ENCODE measurements at regions not wholly inside any gene's neighbourhood (a gene's known extent, or its start where the extent isn't known, plus 50 kb on each side); places are given as distances from the start of the nearest gene placed in this dataset.
A peak's percentile ranks its signal among the peaks of the same experiment; 100 is the strongest.
"Not testable (repeated sequence)": the region's sequence is repeated elsewhere in the genome, so short reads cannot be mapped to it uniquely, and the experiment has no call there.

GRCh38 chr16:29355339-29356059, 51.0 kb downstream of the NPIPB11 start:
- H3K36me3 ChIP-seq, H3K27me3 ChIP-seq, H3K4me3 ChIP-seq, H3K4me1 ChIP-seq, ATAC-seq, H3K9me3 ChIP-seq, H3K27ac ChIP-seq: not testable (repeated sequence)
- WGBS, 2 donors (ENCODE audit: low coverage in 1 of 2) = 85 to 100% methylated on average over 6 of the region's 23 CpGs

- ATAC-seq = peak; percentile 86
Measured at GRCh38 chr16:29354449-29354848, 52.1 kb downstream of the NPIPB11 start.

DNA sequence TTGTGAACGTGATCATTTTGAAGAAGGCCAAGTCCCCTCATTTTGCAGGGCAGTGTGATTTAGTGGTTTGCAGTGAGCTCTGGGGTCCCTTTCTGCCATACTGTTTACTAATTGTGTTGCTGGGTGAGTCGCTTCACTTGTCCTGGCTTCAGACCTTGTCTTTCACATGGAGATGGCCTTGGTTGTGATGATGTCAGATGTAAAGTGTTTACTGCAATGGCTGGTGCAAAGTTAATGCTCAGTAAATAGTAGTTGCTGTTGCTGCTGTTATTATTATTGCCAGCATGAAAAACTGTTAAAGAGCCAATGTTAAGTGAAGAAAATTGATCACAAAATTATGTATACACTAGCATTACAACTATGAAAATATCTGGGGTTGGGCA, 53.9 kb downstream of the NPIPB11 start:
- 80 to 100% methylated on average over 1 of the region's 2 CpGs for WGBS, 2 donors (ENCODE audit: low coverage in 1 of 2)
- H3K4me3 ChIP-seq, H3K27me3 ChIP-seq, H3K27ac ChIP-seq, H3K9me3 ChIP-seq, H3K4me1 ChIP-seq, H3K36me3 ChIP-seq, ATAC-seq: not testable (repeated sequence)

More at GRCh38 chr16:29354449-29354848, 52.1 kb downstream of the NPIPB11 start:
- WGBS, 2 donors (ENCODE audit: low coverage in 1 of 2) = 58 to 73% methylated on average over 2 of the region's 5 CpGs
- not testable (repeated sequence) for H3K4me3 ChIP-seq, H3K27ac ChIP-seq, H3K4me1 ChIP-seq, H3K36me3 ChIP-seq, H3K9me3 ChIP-seq, H3K27me3 ChIP-seq

GRCh38 chr16:29351970-29352616, 54.4 kb downstream of the NPIPB11 start:
- not testable (repeated sequence) for H3K4me1 ChIP-seq, H3K36me3 ChIP-seq, ATAC-seq, H3K4me3 ChIP-seq, H3K27me3 ChIP-seq, H3K9me3 ChIP-seq, H3K27ac ChIP-seq
- WGBS, 2 donors (ENCODE audit: low coverage in 1 of 2) = no CpG with 5 or more reads among the region's 9 CpGs

DNA sequence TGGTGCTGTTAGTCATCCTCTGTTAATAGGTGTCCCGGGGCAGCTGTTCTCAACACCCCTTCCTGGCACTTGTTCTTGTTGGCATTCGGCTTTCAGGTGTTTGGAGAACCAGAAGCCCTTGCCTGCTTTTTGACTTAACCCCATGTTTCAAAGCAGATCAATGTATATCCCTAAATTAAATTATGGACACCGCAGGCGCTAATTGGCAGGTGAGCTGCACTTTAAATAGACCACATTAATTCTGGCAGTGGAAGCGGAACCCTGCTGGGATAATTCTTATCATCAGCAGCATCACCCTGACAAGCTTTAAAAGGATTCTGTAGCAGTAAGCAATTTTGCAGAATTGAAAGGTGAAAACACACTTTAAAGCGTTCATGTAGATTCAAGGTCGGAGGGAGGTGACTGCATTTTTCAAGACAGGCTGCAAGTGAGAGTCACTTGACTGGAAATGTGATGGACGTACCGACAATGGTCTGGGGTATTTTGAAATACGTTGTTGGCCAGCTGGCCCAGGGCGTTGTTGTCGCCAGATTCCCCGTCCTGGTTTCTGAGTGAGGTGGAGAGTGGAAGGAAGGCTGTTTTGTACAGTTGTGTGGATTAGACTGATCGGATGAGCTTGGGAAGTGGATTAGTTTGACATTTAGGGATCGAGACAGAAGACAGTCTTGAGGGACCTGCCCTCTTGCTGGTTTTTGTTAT, 55.1 kb downstream of the NPIPB11 start:
- H3K9me3 ChIP-seq, H3K27me3 ChIP-seq, H3K4me3 ChIP-seq, H3K36me3 ChIP-seq, ATAC-seq, H3K27ac ChIP-seq, H3K4me1 ChIP-seq: not testable (repeated sequence)
- WGBS, 2 donors (ENCODE audit: low coverage in 1 of 2) = 80 to 83% methylated on average over 7 to 8 of the region's 15 CpGs

GRCh38 chr16:29349966-29350365, 56.5 kb downstream of the NPIPB11 start:
- not testable (repeated sequence) for H3K9me3 ChIP-seq, H3K4me3 ChIP-seq, H3K27me3 ChIP-seq, H3K27ac ChIP-seq, ATAC-seq, H3K36me3 ChIP-seq, H3K4me1 ChIP-seq
- WGBS, 2 donors (ENCODE audit: low coverage in 1 of 2) = 100% methylated on average over 1 of the region's 7 CpGs; no CpG with 5 or more reads in 1 of the 2 donors

GRCh38 chr16:29348748-29349147, 57.8 kb downstream of the NPIPB11 start:
- H3K4me1 ChIP-seq, H3K4me3 ChIP-seq, H3K27me3 ChIP-seq, H3K27ac ChIP-seq, H3K36me3 ChIP-seq, ATAC-seq, H3K9me3 ChIP-seq: not testable (repeated sequence)
- WGBS, 2 donors (ENCODE audit: low coverage in 1 of 2) = 100% methylated on average over 1 of the region's 3 CpGs

GRCh38 chr16:29348123-29348690, 58.3 kb downstream of the NPIPB11 start:
- H3K4me1 ChIP-seq, H3K27me3 ChIP-seq, H3K27ac ChIP-seq, H3K4me3 ChIP-seq, H3K36me3 ChIP-seq, ATAC-seq, H3K9me3 ChIP-seq: not testable (repeated sequence)
- WGBS, 2 donors (ENCODE audit: low coverage in 1 of 2) = no CpG with 5 or more reads among the region's 2 CpGs

DNA sequence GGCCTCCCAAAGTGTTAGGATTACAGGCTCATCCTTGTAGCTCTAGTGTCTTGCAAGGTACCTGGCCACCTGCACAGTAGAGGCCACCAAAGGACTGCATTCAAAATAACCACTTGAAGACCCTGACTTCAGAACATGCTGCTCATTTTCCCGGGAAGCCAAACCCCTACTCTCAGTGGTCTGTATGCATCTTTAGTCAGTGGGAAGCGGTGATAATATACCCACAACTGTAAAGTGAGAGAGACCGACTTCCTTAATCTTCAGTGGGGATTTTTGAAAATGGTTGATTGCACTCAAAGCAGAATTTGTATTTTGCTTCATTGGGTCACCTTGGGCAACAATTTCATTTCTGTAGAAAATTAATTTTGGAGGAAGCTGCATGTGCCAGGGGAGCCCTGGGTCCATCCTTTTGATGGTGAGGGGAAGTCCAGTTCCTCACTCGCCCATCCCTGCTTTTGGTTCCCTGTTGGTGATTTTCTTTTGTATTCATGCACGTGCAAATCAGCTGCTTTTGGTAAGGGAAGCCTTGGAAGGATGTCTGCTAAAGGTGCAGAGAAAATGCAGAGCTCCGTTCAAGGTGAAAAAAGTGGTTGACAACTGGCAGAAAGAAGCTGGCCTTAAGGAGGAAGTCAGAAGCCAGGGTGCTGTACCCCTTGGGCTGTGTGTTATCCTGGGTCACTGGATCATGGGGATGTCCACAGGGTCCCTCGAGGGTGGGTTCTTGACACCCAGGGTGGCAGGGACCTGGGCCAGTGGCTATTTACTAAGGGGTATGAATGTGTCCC, 59.5 kb downstream of the NPIPB11 start:
- not testable (repeated sequence) for H3K27ac ChIP-seq, H3K4me1 ChIP-seq, H3K36me3 ChIP-seq, H3K27me3 ChIP-seq, H3K4me3 ChIP-seq, H3K9me3 ChIP-seq, ATAC-seq
- 78 to 100% methylated on average over 1 to 3 of the region's 7 CpGs for whole genome bisulfite sequencing, 2 donors (ENCODE audit: low coverage in 1 of 2)

GRCh38 chr16:29346203-29346602, 60.3 kb downstream of the NPIPB11 start:
- not testable (repeated sequence) for H3K36me3 ChIP-seq, H3K4me1 ChIP-seq, H3K27ac ChIP-seq, H3K4me3 ChIP-seq, ATAC-seq, H3K9me3 ChIP-seq, H3K27me3 ChIP-seq
- 94% methylated on average over 2 of the region's 2 CpGs; no CpG with 5 or more reads in 1 of the 2 donors for WGBS, 2 donors (ENCODE audit: low coverage in 1 of 2)

DNA sequence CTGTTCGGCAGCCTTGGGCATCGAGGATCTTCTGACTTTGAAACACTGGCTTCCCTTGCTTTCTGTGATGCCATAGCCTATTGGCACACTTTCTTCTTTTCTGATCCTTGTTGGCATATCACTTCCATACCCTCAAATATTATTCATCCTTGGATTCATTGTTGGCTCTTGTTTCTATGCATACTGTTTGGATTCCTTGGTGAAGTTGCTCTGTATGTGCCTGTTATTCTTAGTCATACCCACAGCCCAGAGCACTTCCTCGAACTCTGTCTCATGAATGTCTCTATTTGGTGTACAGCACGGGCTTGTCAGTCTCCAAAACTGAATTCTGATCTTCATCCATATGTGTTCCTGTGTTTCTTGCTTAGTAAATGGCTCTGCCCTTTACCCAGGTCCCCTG, 63.6 kb downstream of the NPIPB11 start:
- H3K27ac ChIP-seq, H3K9me3 ChIP-seq, H3K36me3 ChIP-seq, ATAC-seq, H3K4me1 ChIP-seq, H3K4me3 ChIP-seq, H3K27me3 ChIP-seq: not testable (repeated sequence)
- no CpG with 5 or more reads among the region's 4 CpGs for WGBS, 2 donors (ENCODE audit: low coverage in 1 of 2)

- not testable (repeated sequence) for H3K27ac ChIP-seq, H3K4me1 ChIP-seq, H3K9me3 ChIP-seq, H3K36me3 ChIP-seq, H3K27me3 ChIP-seq, H3K4me3 ChIP-seq, ATAC-seq
- WGBS, 2 donors (ENCODE audit: low coverage in 1 of 2) = 58 to 80% methylated on average over 1 to 7 of the region's 9 CpGs
Measured at GRCh38 chr16:29340779-29341438, 65.6 kb downstream of the NPIPB11 start.
